ENCODE measurements at regions not wholly inside any gene's neighbourhood (a gene's known extent, or its start where the extent isn't known, plus 50 kb on each side); places are given as distances from the start of the nearest gene placed in this dataset.

DNA sequence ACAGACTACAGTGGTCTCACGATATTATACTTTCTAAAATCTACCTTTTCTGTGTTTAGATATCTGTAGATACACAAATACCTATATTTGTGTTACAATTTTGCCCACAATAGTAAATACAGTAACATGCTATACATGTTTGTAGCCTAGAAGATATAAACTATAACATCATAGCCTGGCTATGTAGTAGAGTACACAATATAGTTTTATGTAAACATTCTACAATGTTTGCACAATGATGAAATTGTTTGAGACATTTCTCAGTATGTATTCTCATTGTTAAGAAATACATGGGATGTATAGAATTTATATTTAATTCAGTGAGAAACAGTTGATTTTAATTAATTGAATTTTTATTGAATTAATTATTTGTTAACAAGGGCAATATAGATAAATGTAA, 1367.0 kb downstream of the OTOL1 start:
- TF ChIP-seq, protein P1, sequence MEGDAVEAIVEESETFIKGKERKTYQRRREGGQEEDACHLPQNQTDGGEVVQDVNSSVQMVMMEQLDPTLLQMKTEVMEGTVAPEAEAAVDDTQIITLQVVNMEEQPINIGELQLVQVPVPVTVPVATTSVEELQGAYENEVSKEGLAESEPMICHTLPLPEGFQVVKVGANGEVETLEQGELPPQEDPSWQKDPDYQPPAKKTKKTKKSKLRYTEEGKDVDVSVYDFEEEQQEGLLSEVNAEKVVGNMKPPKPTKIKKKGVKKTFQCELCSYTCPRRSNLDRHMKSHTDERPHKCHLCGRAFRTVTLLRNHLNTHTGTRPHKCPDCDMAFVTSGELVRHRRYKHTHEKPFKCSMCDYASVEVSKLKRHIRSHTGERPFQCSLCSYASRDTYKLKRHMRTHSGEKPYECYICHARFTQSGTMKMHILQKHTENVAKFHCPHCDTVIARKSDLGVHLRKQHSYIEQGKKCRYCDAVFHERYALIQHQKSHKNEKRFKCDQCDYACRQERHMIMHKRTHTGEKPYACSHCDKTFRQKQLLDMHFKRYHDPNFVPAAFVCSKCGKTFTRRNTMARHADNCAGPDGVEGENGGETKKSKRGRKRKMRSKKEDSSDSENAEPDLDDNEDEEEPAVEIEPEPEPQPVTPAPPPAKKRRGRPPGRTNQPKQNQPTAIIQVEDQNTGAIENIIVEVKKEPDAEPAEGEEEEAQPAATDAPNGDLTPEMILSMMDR (conservative IDR thresholded peaks at IDR 0.05), result no peak
- H3K4me3 Mint-ChIP-seq, result no peak overlapping the region
- H3K36me3 Mint-ChIP-seq (ENCODE audit: insufficient read depth in 1 of 3, low read depth in 3 of 3), result peaks cover 0 to 3% (median 0%) of the 10 kb centered on the region in 3 experiments; a peak in 1 of 7 replicates
- Histone ChIP-seq H2BK5ac (ENCODE audit: insufficient read length, low read length) (no peak overlapping the region), H2AFZ (ENCODE audit: low read length) (no peak overlapping the region), H3K79me2 (ENCODE audit: insufficient read depth, low read length) (no peaks in the 10 kb centered on the region), H3K23me2 (ENCODE audit: insufficient read length, low read depth, low read length, poor library complexity, severe bottlenecking) (no peaks in the 10 kb centered on the region), H4K8ac (replicated peaks; ENCODE audit: insufficient read length, low read depth, low read length) (no peak overlapping the region), H3K56ac (ENCODE audit: insufficient read length, low read depth, low read length) (no peak overlapping the region), H2BK12ac (ENCODE audit: insufficient read length, low read depth, low read length) (no peak overlapping the region), H4K20me1 (ENCODE audit: control insufficient read depth, insufficient read depth, insufficient read length) (no peaks in the 10 kb centered on the region), H3K14ac (ENCODE audit: insufficient read depth, low read length) (no peak overlapping the region), H3K4me1 (ENCODE audit: insufficient read depth, low read length) (no peaks in the 10 kb centered on the region), H3K27me3 (ENCODE audit: insufficient read depth, low read length) (no peaks in the 10 kb centered on the region), H3K27ac (ENCODE audit: insufficient read length, low read depth, low read length) (no peak overlapping the region), H4K5ac (ENCODE audit: insufficient read length, low read depth, low read length) (no peak overlapping the region), H3K9ac (ENCODE audit: extremely low read depth, insufficient read length, low read length) (no peak overlapping the region), H3K4ac (ENCODE audit: low read depth, low read length) (no peak overlapping the region), H3K4me2 (ENCODE audit: insufficient read depth, insufficient read length, low read length) (no peak overlapping the region), H3K18ac (ENCODE audit: insufficient read length, low read depth, low read length) (no peak overlapping the region), H2BK120ac (ENCODE audit: low read depth, low read length, poor library complexity, severe bottlenecking) (no peak overlapping the region), H3K23ac (ENCODE audit: insufficient read length, low read depth, low read length) (no peak overlapping the region), H2AK5ac (ENCODE audit: insufficient read length, low read length) (no peak overlapping the region), H3K79me1 (ENCODE audit: insufficient read depth, low read depth, low read length, poor library complexity, severe bottlenecking) (no peaks in the 10 kb centered on the region), H3K9me3 (ENCODE audit: control insufficient read depth, low read depth, low read length) (no peaks in the 10 kb centered on the region), H2BK20ac (ENCODE audit: low read depth, low read length, poor library complexity, severe bottlenecking) (no peak overlapping the region), H4K91ac (ENCODE audit: insufficient read length, low read depth, low read length) (no peak overlapping the region), H3T11ph (ENCODE audit: low read length) (no peak overlapping the region), H2BK15ac (ENCODE audit: low read depth, low read length) (no peak overlapping the region)
- no CpG with 5 or more reads among the region's 1 CpG for WGBS (ENCODE audit: extremely low coverage, insufficient read length, low lambda C conversion rate)
- no peak for DNase-seq
- no peaks in the 10 kb centered on the region for H3K4me1 Mint-ChIP-seq
- H3K9me3 Mint-ChIP-seq, result peaks cover 0 to 4% of the 10 kb centered on the region in 2 experiments; a peak in 2 of 5 replicates
- no peaks in the 10 kb centered on the region for H3K27me3 Mint-ChIP-seq (ENCODE audit: low read depth)
- H3K27ac Mint-ChIP-seq, result no peak overlapping the region

Data from H9 (cell line).